ENCODE measurements at regions not wholly inside any gene's neighbourhood (a gene's known extent, or its start where the extent isn't known, plus 50 kb on each side); places are given as distances from the start of the nearest gene placed in this dataset.

DNA sequence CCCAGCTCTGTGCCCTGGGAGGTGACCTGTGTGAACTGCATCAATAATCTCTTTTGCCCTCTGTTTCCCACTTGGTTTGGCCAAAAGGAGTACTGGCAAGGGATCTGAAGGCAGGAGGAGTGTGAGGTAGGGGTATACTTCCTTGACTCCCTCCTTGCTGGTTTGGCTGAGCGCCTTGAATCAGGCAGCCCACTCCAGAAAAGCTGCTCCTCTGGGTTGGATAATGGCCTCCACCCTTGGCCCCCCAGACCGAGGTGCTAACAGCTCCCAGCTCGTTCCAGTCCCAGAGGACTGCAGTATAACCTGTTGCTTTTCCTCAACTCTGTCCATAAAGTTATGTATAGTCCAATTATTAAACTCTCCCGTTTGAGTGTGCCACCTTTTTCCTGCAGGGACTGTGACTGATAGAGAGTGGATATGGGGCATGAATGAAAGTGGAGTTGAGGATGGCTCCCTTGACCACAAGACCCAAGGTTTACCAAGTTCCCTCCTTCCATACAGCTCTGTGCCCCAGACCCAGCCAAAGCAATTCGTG, 88.2 kb upstream of the HAND1 start:
- TF ChIP-seq, protein P1, sequence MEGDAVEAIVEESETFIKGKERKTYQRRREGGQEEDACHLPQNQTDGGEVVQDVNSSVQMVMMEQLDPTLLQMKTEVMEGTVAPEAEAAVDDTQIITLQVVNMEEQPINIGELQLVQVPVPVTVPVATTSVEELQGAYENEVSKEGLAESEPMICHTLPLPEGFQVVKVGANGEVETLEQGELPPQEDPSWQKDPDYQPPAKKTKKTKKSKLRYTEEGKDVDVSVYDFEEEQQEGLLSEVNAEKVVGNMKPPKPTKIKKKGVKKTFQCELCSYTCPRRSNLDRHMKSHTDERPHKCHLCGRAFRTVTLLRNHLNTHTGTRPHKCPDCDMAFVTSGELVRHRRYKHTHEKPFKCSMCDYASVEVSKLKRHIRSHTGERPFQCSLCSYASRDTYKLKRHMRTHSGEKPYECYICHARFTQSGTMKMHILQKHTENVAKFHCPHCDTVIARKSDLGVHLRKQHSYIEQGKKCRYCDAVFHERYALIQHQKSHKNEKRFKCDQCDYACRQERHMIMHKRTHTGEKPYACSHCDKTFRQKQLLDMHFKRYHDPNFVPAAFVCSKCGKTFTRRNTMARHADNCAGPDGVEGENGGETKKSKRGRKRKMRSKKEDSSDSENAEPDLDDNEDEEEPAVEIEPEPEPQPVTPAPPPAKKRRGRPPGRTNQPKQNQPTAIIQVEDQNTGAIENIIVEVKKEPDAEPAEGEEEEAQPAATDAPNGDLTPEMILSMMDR (IDR thresholded peaks at IDR 0.05; ENCODE audit: insufficient read depth, low read depth, low read length) = no peak
- TF ChIP-seq EZH2 (IDR thresholded peaks at IDR 0.05; ENCODE audit: insufficient read depth, low read length) = no peak
